Vagina (tissue), 2 donors: ENCODE measurements at regions not wholly inside any gene's neighbourhood (a gene's known extent, or its start where the extent isn't known, plus 50 kb on each side); places are given as distances from the start of the nearest gene placed in this dataset.

Experiments used
- DNase-seq, 2 donors: peaks; one replicate each; pipeline ENCODE4 v3.0.0-alpha.2; 2017; ENCODE audit errors: extremely low spot score in 2 of 2
- H3K27ac ChIP-seq: fragments of 200-600 bp; sonication (generic); one replicate; pipeline ENCODE4 v1.5.1; 2019
- H3K27me3 ChIP-seq: fragments of 200-600 bp; sonication (generic); one replicate; pipeline ENCODE4 v1.5.1; 2019
- H3K36me3 ChIP-seq, 2 donors: fragments of 200-600 bp; sonication (generic); one replicate each; pipeline ENCODE4 v1.5.1; 2017 to 2019
- H3K4me1 ChIP-seq: fragments of 200-600 bp; sonication (generic); one replicate; pipeline ENCODE4 v1.5.1; 2019
- H3K4me3 ChIP-seq, 2 donors: fragments of 200-600 bp; sonication (generic); 1 replicate in 1 of 2; 2 replicates in 1 of 2; pipeline ENCODE4 v1.5.1; 2016 to 2019
- H3K9me3 ChIP-seq: fragments of 200-600 bp; sonication (generic); one replicate; pipeline ENCODE4 v1.5.1; 2019
- CTCF ChIP-seq, 3 experiments: fragments of 450-650 bp in 2 of 3; fragments of 200-600 bp in 1 of 3; sonication (generic) in 1 of 3; IDR thresholded peaks; one replicate each; pipeline ENCODE4 v1.5.1; 2017 to 2019; ENCODE audit warnings: antibody characterized with exemption in 3 of 3, mild to moderate bottlenecking in 2 of 3, moderate library complexity in 2 of 3
- POLR2A ChIP-seq, 2 donors: fragments of 450-650 bp; IDR thresholded peaks; one replicate each; pipeline ENCODE4 v1.6.1; 2017; ENCODE audit warnings: antibody characterized with exemption in 2 of 2, mild to moderate bottlenecking in 2 of 2, moderate library complexity in 2 of 2
- POLR2AphosphoS5 ChIP-seq, 2 donors: sonication (generic); formaldehyde crosslinking; IDR thresholded peaks; one replicate each; pipeline ENCODE4 v1.9.0; 2017; ENCODE audit warnings: antibody characterized with exemption in 2 of 2, mild to moderate bottlenecking in 2 of 2, low read depth in 1 of 2; ENCODE audit not compliant: insufficient read depth in 1 of 2
- intact Hi-C: fragments of 100-400 bp; cut with DNase I; formaldehyde crosslinking; loops from one replicate; pipeline ENCODE4 v1.15.1; 2023

- TF ChIP-seq POLR2A (IDR thresholded peaks at IDR 0.05) = no peak
- TF ChIP-seq POLR2AphosphoS5 (IDR thresholded peaks at IDR 0.05; ENCODE audit: insufficient read depth in 1 of 2, low read depth in 1 of 2) = no peak
- TF ChIP-seq CTCF (IDR thresholded peaks at IDR 0.05) = no peak
- DNase-seq = no peak
- no peak overlapping the region for H3K27ac ChIP-seq
- no peaks in the 10 kb centered on the region for H3K9me3 ChIP-seq
- no peaks in the 10 kb centered on the region for H3K36me3 ChIP-seq
- H3K4me3 ChIP-seq = no peak overlapping the region
- intact Hi-C loops = no loop called here
- no peaks in the 10 kb centered on the region for H3K27me3 ChIP-seq
- H3K4me1 ChIP-seq = no peaks in the 10 kb centered on the region
These were observed 229.6 kb upstream of the NAV3 start for GRCh38 chr12:77601069-77601468.

- no peak overlapping the region for H3K27ac ChIP-seq
- intact Hi-C loops = no loop called here
These were observed 230.2 kb upstream of the NAV3 start for GRCh38 chr12:77600468-77600843.

GRCh38 chr12:77599782-77600467 is 230.8 kb upstream of the NAV3 start:
- no peaks in the 10 kb centered on the region for H3K27me3 ChIP-seq
- H3K9me3 ChIP-seq = no peaks in the 10 kb centered on the region
- TF ChIP-seq CTCF (IDR thresholded peaks at IDR 0.05) (no peak), POLR2AphosphoS5 (IDR thresholded peaks at IDR 0.05; ENCODE audit: insufficient read depth in 1 of 2, low read depth in 1 of 2) (no peak), POLR2A (IDR thresholded peaks at IDR 0.05) (no peak)
- no peaks in the 10 kb centered on the region for H3K36me3 ChIP-seq
- intact Hi-C loops = no loop called here
- no peak overlapping the region for H3K4me3 ChIP-seq
- DNase-seq = no peak
- no peaks in the 10 kb centered on the region for H3K4me1 ChIP-seq
- no peak overlapping the region for H3K27ac ChIP-seq

More at GRCh38 chr12:77600468-77600843, 230.2 kb upstream of the NAV3 start:
- no peaks in the 10 kb centered on the region for H3K36me3 ChIP-seq
- no peak for TF ChIP-seq POLR2AphosphoS5 (IDR thresholded peaks at IDR 0.05; ENCODE audit: insufficient read depth in 1 of 2, low read depth in 1 of 2)
- TF ChIP-seq CTCF (IDR thresholded peaks at IDR 0.05) = no peak
- TF ChIP-seq POLR2A (IDR thresholded peaks at IDR 0.05) = no peak
- no peaks in the 10 kb centered on the region for H3K9me3 ChIP-seq
- H3K27me3 ChIP-seq = no peaks in the 10 kb centered on the region
- H3K4me1 ChIP-seq = no peaks in the 10 kb centered on the region
- no peak overlapping the region for H3K4me3 ChIP-seq
- no peak for DNase-seq

- Histone ChIP-seq H3K4me1 (no peaks in the 10 kb centered on the region), H3K4me3 (no peak overlapping the region), H3K9me3 (no peaks in the 10 kb centered on the region), H3K27ac (no peak overlapping the region), H3K36me3 (no peaks in the 10 kb centered on the region), H3K27me3 (no peaks in the 10 kb centered on the region)
- intact Hi-C loops = no loop called here
- TF ChIP-seq POLR2A (IDR thresholded peaks at IDR 0.05) (no peak), POLR2AphosphoS5 (IDR thresholded peaks at IDR 0.05; ENCODE audit: insufficient read depth in 1 of 2, low read depth in 1 of 2) (no peak), CTCF (IDR thresholded peaks at IDR 0.05) (no peak)
- no peak for DNase-seq
These were observed 236.3 kb upstream of the NAV3 start for GRCh38 chr12:77594366-77594765.

- TF ChIP-seq CTCF (IDR thresholded peaks at IDR 0.05) = no peak
- TF ChIP-seq POLR2AphosphoS5 (IDR thresholded peaks at IDR 0.05; ENCODE audit: insufficient read depth in 1 of 2, low read depth in 1 of 2) = no peak
- TF ChIP-seq POLR2A (IDR thresholded peaks at IDR 0.05) = no peak
- Histone ChIP-seq H3K4me1 (no peaks in the 10 kb centered on the region), H3K9me3 (no peaks in the 10 kb centered on the region), H3K27ac (no peak overlapping the region), H3K36me3 (no peaks in the 10 kb centered on the region), H3K4me3 (no peak overlapping the region), H3K27me3 (no peaks in the 10 kb centered on the region)
- no peak for DNase-seq
- intact Hi-C loops = no loop called here
These were observed 237.9 kb upstream of the NAV3 start for GRCh38 chr12:77592836-77593235.
